ENCODE measurements at regions not wholly inside any gene's neighbourhood (a gene's known extent, or its start where the extent isn't known, plus 50 kb on each side); places are given as distances from the start of the nearest gene placed in this dataset.
A peak's percentile ranks its signal among the peaks of the same experiment; 100 is the strongest.
"Not testable (repeated sequence)": the region's sequence is repeated elsewhere in the genome, so short reads cannot be mapped to it uniquely, and the experiment has no call there.

GRCh38 chr3:160052385-160053047, 63.9 kb downstream of the IL12A start:
- Histone ChIP-seq H2AFZ (ENCODE audit: low read length) (peak overlapping the region; percentile 4), H3K9me3 (replicated peaks in 1 of 2; ENCODE audit: control insufficient read depth in 2 of 2, insufficient read depth in 1 of 2, low read depth in 1 of 2, low read length in 2 of 2) (no peaks in the 10 kb centered on the region), H3K27me3 (ENCODE audit: control insufficient read depth in 3 of 3, insufficient read depth in 3 of 3, low read depth in 1 of 3, low read length in 3 of 3) (no peaks in the 10 kb centered on the region), H3K79me1 (ENCODE audit: low read depth, low read length) (no peaks in the 10 kb centered on the region), H2BK15ac (ENCODE audit: low read length) (no peak overlapping the region), H3K4me2 (ENCODE audit: insufficient read depth, low read length, poor library complexity, severe bottlenecking) (no peak overlapping the region), H3K27ac (replicated peaks; ENCODE audit: low read length) (no peak overlapping the region), H3K18ac (ENCODE audit: low read length) (no peak overlapping the region), H2BK5ac (ENCODE audit: low read length) (no peak overlapping the region), H3K4me3 (ENCODE audit: low read length in 2 of 2) (no peak overlapping the region), H2BK12ac (ENCODE audit: low read length) (no peak overlapping the region), H2AK5ac (ENCODE audit: low read depth, low read length) (no peak overlapping the region), H3K23ac (ENCODE audit: low read depth, low read length, poor library complexity) (no peak overlapping the region), H3K9ac (ENCODE audit: low read depth, low read length, poor library complexity) (no peak overlapping the region), H2BK120ac (ENCODE audit: low read depth, low read length) (no peak overlapping the region), H4K91ac (ENCODE audit: low read depth, low read length, poor library complexity) (no peak overlapping the region), H4K8ac (ENCODE audit: low read depth, low read length) (no peak overlapping the region), H3K14ac (ENCODE audit: low read length) (no peak overlapping the region), H3K4ac (ENCODE audit: low read length) (no peak overlapping the region), H3K36me3 (replicated peaks in 1 of 2; ENCODE audit: control insufficient read depth in 2 of 2, insufficient read depth in 2 of 2, low read length in 2 of 2) (no peaks in the 10 kb centered on the region), H3K4me1 (ENCODE audit: control insufficient read depth in 2 of 2, insufficient read depth in 1 of 2, low read depth in 1 of 2, low read length in 2 of 2) (peaks cover 0 to 3% of the 10 kb centered on the region in 2 donors)
- DNase-seq (ENCODE audit: low spot score), result no peak
- WGBS, 2 donors (ENCODE audit: extremely low coverage in 2 of 2, insufficient read length in 2 of 2, insufficient replicate concordance in 1 of 2), result no CpG with 5 or more reads among the region's 7 CpGs

GRCh38 chr3:160053048-160053391, 64.4 kb downstream of the IL12A start:
- no peak overlapping the region for H3K9ac ChIP-seq (ENCODE audit: low read depth, low read length, poor library complexity)
- H2BK120ac ChIP-seq (ENCODE audit: low read depth, low read length), result no peak overlapping the region
- no peak overlapping the region for H3K23ac ChIP-seq (ENCODE audit: low read depth, low read length, poor library complexity)
- H3K14ac ChIP-seq (ENCODE audit: low read length), result no peak overlapping the region
- H2BK15ac ChIP-seq (ENCODE audit: low read length), result no peak overlapping the region
- H2BK12ac ChIP-seq (ENCODE audit: low read length), result no peak overlapping the region
- H3K4me3 ChIP-seq (ENCODE audit: low read length in 2 of 2), result no peak overlapping the region
- no peak overlapping the region for H3K4ac ChIP-seq (ENCODE audit: low read length)
- no CpG with 5 or more reads among the region's 4 CpGs for WGBS, 2 donors (ENCODE audit: extremely low coverage in 2 of 2, insufficient read length in 2 of 2, insufficient replicate concordance in 1 of 2)
- no peak overlapping the region for H4K91ac ChIP-seq (ENCODE audit: low read depth, low read length, poor library complexity)
- no peaks in the 10 kb centered on the region for H3K9me3 ChIP-seq (replicated peaks in 1 of 2; ENCODE audit: control insufficient read depth in 2 of 2, insufficient read depth in 1 of 2, low read depth in 1 of 2, low read length in 2 of 2)
- H3K4me1 ChIP-seq (ENCODE audit: control insufficient read depth in 2 of 2, insufficient read depth in 1 of 2, low read depth in 1 of 2, low read length in 2 of 2), result peaks cover 0 to 3% of the 10 kb centered on the region in 2 donors
- H2AK5ac ChIP-seq (ENCODE audit: low read depth, low read length), result no peak overlapping the region
- no peak overlapping the region for H3K27ac ChIP-seq (replicated peaks; ENCODE audit: low read length)
- H3K36me3 ChIP-seq (replicated peaks in 1 of 2; ENCODE audit: control insufficient read depth in 2 of 2, insufficient read depth in 2 of 2, low read length in 2 of 2), result no peaks in the 10 kb centered on the region
- no peak overlapping the region for H2BK5ac ChIP-seq (ENCODE audit: low read length)
- peak overlapping the region; percentile 4 for H2AFZ ChIP-seq (ENCODE audit: low read length)
- H3K4me2 ChIP-seq (ENCODE audit: insufficient read depth, low read length, poor library complexity, severe bottlenecking), result no peak overlapping the region
- no peak for DNase-seq (ENCODE audit: low spot score)
- no peak overlapping the region for H4K8ac ChIP-seq (ENCODE audit: low read depth, low read length)
- H3K79me1 ChIP-seq (ENCODE audit: low read depth, low read length), result no peaks in the 10 kb centered on the region
- H3K18ac ChIP-seq (ENCODE audit: low read length), result no peak overlapping the region
- no peaks in the 10 kb centered on the region for H3K27me3 ChIP-seq (ENCODE audit: control insufficient read depth in 3 of 3, insufficient read depth in 3 of 3, low read depth in 1 of 3, low read length in 3 of 3)

DNA sequence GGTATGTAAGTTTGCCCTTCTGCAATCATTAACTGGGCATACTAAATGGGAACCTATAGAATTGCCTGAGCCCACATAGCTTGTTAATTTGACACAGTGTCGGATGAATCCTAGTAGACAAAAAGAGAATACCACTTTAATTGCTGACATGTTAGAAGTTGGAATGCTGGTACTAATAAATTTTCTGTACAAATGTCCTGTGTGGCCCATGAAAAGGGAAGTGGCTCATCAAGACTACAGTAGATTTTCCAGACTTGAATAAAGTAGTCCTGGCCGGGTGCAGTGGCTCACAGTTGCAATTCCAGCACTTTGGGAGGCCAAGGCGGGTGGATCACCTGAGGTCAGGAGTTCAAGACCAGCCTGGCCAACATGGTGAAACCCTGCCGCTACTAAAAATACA, 66.2 kb downstream of the IL12A start:
- H3K27ac ChIP-seq (replicated peaks; ENCODE audit: low read length); H2BK12ac ChIP-seq (ENCODE audit: low read length); H3K36me3 ChIP-seq (replicated peaks in 1 of 2; ENCODE audit: control insufficient read depth in 2 of 2, insufficient read depth in 2 of 2, low read length in 2 of 2); H2AFZ ChIP-seq (ENCODE audit: low read length); H3K9ac ChIP-seq (ENCODE audit: low read depth, low read length, poor library complexity); H3K27me3 ChIP-seq (ENCODE audit: control insufficient read depth in 3 of 3, insufficient read depth in 3 of 3, low read depth in 1 of 3, low read length in 3 of 3); H2AK5ac ChIP-seq (ENCODE audit: low read depth, low read length); H3K79me1 ChIP-seq (ENCODE audit: low read depth, low read length); H4K91ac ChIP-seq (ENCODE audit: low read depth, low read length, poor library complexity); H2BK120ac ChIP-seq (ENCODE audit: low read depth, low read length); H2BK15ac ChIP-seq (ENCODE audit: low read length); H3K23ac ChIP-seq (ENCODE audit: low read depth, low read length, poor library complexity); H3K4me1 ChIP-seq (ENCODE audit: control insufficient read depth in 2 of 2, insufficient read depth in 1 of 2, low read depth in 1 of 2, low read length in 2 of 2); H4K8ac ChIP-seq (ENCODE audit: low read depth, low read length); H3K4ac ChIP-seq (ENCODE audit: low read length); H3K14ac ChIP-seq (ENCODE audit: low read length); H3K4me2 ChIP-seq (ENCODE audit: insufficient read depth, low read length, poor library complexity, severe bottlenecking); DNase-seq (ENCODE audit: low spot score); H3K4me3 ChIP-seq (ENCODE audit: low read length in 2 of 2); H3K18ac ChIP-seq (ENCODE audit: low read length); H3K9me3 ChIP-seq (replicated peaks in 1 of 2; ENCODE audit: control insufficient read depth in 2 of 2, insufficient read depth in 1 of 2, low read depth in 1 of 2, low read length in 2 of 2); H2BK5ac ChIP-seq (ENCODE audit: low read length): not testable (repeated sequence)
- WGBS, 2 donors (ENCODE audit: extremely low coverage in 2 of 2, insufficient read length in 2 of 2, insufficient replicate concordance in 1 of 2), result no CpG with 5 or more reads among the region's 4 CpGs

DNA sequence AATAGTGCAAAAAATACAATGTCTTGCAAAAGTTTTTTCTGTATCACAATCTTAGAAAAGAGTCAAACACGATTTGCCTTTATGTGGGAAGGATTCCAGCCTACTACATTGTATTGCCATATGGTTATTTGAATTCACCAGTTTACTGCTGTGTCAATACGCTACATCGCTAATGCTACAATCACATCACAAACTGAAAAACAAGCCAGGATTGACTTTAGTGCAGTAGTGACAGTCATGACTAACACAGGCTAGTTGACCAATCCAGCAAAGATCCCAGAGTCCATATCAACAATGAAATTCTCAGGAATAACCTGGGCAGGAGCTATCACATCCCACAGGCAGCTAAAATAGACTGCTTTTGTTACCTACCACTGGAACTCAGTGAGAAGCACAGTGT, 67.0 kb downstream of the IL12A start:
- no peaks in the 10 kb centered on the region for H3K36me3 ChIP-seq (replicated peaks in 1 of 2; ENCODE audit: control insufficient read depth in 2 of 2, insufficient read depth in 2 of 2, low read length in 2 of 2)
- no peak overlapping the region for H3K4ac ChIP-seq (ENCODE audit: low read length)
- H3K9ac ChIP-seq (ENCODE audit: low read depth, low read length, poor library complexity), result no peak overlapping the region
- no peak overlapping the region for H4K8ac ChIP-seq (ENCODE audit: low read depth, low read length)
- no peak overlapping the region for H2BK5ac ChIP-seq (ENCODE audit: low read length)
- no CpG with 5 or more reads among the region's 3 CpGs for WGBS, 2 donors (ENCODE audit: extremely low coverage in 2 of 2, insufficient read length in 2 of 2, insufficient replicate concordance in 1 of 2)
- H3K79me1 ChIP-seq (ENCODE audit: low read depth, low read length), result no peaks in the 10 kb centered on the region
- H2BK12ac ChIP-seq (ENCODE audit: low read length), result no peak overlapping the region
- H3K18ac ChIP-seq (ENCODE audit: low read length), result no peak overlapping the region
- H3K4me2 ChIP-seq (ENCODE audit: insufficient read depth, low read length, poor library complexity, severe bottlenecking), result no peak overlapping the region
- no peak overlapping the region for H2AK5ac ChIP-seq (ENCODE audit: low read depth, low read length)
- no peak overlapping the region for H4K91ac ChIP-seq (ENCODE audit: low read depth, low read length, poor library complexity)
- no peak overlapping the region for H3K14ac ChIP-seq (ENCODE audit: low read length)
- H3K9me3 ChIP-seq (replicated peaks in 1 of 2; ENCODE audit: control insufficient read depth in 2 of 2, insufficient read depth in 1 of 2, low read depth in 1 of 2, low read length in 2 of 2), result peaks cover 0 to 2% of the 10 kb centered on the region in 2 donors
- no peak overlapping the region for H3K4me3 ChIP-seq (ENCODE audit: low read length in 2 of 2)
- H3K27ac ChIP-seq (replicated peaks; ENCODE audit: low read length), result no peak overlapping the region
- H2BK15ac ChIP-seq (ENCODE audit: low read length), result no peak overlapping the region
- no peak overlapping the region for H2AFZ ChIP-seq (ENCODE audit: low read length)
- no peak overlapping the region for H3K23ac ChIP-seq (ENCODE audit: low read depth, low read length, poor library complexity)
- no peaks in the 10 kb centered on the region for H3K27me3 ChIP-seq (ENCODE audit: control insufficient read depth in 3 of 3, insufficient read depth in 3 of 3, low read depth in 1 of 3, low read length in 3 of 3)
- H3K4me1 ChIP-seq (ENCODE audit: control insufficient read depth in 2 of 2, insufficient read depth in 1 of 2, low read depth in 1 of 2, low read length in 2 of 2), result peaks cover 0 to 1% of the 10 kb centered on the region in 2 donors
- H2BK120ac ChIP-seq (ENCODE audit: low read depth, low read length), result no peak overlapping the region
- no peak for DNase-seq (ENCODE audit: low spot score)

Data from neuronal stem cell (in vitro differentiated cells).